ENCODE measurements at regions not wholly inside any gene's neighbourhood (a gene's known extent, or its start where the extent isn't known, plus 50 kb on each side); places are given as distances from the start of the nearest gene placed in this dataset.

DNA sequence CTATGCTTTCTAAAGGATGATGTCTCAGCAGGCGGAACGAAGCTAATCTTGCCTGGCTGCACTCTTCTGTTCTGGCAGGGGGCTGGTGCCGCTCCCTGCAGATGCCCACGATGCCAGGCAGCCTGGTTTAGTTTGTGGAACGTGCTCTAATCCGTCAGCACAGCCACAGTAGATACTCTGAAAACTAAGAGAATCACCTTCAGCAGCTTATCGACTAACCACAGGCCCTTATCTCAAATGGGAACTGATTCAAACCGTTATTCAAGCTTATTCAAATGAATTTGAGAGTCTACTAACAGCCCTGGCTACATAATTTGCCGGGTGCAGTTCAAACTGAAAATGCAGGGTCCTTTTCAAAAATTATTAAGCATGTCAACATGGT lies 246.6 kb upstream of the ANKRD55 start:
- DNase-seq: no peak

- no peak for DNase-seq
Measured at GRCh38 chr5:56479126-56479525, 246.0 kb upstream of the ANKRD55 start.

DNA sequence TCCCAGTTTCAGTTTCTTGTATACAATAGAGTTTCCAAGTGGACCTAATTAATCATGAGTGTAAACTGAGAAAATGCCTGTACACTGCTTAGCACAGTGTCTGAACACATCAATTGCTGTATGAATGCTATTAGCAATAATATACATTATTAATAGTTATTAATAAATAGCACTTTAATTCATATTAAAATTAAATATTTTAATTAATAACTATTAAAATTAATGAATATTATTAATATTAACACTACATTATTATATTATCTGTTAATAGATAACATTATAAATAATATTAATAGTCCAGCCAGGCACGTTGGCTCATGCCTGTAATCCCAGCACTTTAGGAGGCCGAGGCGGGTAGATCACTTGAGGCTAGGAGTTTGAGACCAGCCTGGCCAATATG lies 244.9 kb upstream of the ANKRD55 start:
- no peak for DNase-seq

GRCh38 chr5:56476487-56476856 lies 243.3 kb upstream of the ANKRD55 start:
- no peak for DNase-seq

DNA sequence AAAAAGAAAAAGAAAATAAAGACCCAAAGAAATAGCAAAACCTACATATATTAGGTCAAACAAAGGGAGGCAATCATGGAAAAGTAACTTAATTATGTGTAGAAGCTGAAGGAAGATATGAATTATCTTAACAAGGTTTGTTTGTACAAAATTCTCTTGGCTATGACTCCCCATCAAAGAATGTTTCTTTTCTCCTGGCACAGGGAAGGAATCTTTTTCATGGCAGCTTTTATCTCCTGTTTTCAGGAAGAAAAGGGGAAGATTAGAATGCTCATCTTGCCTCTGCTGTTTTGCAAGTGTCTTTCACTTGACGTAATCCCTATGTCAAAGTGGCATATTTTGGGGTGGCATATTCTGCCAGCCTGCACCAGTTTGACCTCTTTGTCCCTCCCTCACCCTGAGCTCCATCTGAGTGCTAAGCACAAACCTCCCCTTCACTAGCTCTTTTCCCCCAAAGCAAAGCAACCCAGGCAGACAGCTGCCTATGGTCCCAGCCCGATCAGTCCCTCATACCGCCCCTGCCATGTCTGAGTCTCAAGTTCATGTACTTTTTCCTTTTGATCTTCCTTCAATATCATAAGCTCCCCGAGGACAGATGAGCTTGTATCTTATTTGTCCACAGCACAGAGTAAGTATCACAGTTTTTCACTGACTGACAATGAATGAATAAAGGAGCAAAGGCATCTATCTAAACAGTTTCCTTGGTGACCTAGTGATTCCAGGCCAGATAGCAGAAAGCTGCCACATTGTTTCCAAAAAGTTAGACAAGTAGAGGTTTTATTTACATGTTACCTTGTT lies 242.8 kb upstream of the ANKRD55 start:
- no peak for DNase-seq

DNA sequence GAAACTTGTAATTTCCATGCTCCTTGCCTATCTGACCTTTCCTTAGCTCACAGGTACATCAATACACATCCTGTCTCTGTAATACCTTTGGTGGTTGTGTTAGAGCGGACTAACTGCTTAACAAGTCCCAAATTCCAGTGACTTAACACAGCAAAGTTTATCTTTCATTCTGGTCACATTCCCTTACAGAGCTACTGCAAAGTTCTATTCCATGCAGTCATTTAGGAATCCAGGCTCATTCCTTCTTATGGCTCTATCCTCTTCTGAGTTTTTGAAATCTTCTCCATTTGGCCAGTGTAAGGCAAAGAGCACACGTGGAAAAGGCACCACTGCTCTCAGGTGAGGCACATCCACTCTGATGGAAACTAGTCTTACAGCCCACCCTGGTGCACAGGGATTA lies 238.6 kb upstream of the ANKRD55 start:
- DNase-seq: no peak

DNA sequence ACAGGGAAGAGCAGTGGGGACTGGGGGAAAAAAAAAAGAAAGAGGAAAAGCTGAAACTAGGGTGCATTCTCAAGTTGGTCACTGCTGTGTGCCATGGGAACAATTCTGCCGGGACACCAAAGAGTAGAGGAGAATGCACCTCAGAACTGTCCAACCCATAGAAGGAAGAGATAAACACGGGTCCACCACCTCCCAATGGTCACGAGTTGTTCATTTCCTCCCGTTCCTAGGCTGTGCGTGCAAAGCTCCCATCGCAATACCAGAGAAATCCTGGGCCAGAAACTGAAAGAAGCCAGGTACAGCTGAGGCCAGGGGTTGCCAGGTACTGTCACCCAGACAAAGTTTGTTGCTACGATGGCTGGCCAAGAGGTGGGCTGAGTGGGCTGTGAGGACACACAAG lies 236.9 kb upstream of the ANKRD55 start:
- DNase-seq: no peak

DNA sequence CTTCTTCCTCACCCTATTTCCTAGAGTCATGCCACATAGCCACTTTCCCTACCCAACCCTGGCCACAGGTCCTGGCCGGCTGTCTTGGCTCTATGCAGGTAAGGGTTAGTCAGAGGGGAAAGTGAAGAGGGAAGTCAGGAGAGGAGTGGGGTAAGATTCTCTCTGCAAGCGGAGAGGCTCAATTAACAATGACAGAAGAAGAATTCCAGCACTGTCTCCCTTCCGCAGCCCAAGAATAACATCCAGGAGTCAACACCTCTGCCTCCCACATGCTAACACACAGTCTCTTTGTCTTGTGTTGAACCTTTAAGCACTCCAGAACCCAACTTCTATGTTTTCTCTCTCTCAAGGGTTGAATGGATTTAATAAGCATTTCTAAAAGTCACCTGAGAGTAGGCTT lies 235.1 kb upstream of the ANKRD55 start:
- DNase-seq: no peak

- no peak for DNase-seq
Measured at GRCh38 chr5:56467176-56467717, 234.1 kb upstream of the ANKRD55 start.

- peak; percentile 10 to 25 for DNase-seq
Measured at GRCh38 chr5:56466136-56466816, 233.1 kb upstream of the ANKRD55 start.

GRCh38 chr5:56465769-56466135 lies 232.6 kb upstream of the ANKRD55 start:
- no peak for DNase-seq

DNA sequence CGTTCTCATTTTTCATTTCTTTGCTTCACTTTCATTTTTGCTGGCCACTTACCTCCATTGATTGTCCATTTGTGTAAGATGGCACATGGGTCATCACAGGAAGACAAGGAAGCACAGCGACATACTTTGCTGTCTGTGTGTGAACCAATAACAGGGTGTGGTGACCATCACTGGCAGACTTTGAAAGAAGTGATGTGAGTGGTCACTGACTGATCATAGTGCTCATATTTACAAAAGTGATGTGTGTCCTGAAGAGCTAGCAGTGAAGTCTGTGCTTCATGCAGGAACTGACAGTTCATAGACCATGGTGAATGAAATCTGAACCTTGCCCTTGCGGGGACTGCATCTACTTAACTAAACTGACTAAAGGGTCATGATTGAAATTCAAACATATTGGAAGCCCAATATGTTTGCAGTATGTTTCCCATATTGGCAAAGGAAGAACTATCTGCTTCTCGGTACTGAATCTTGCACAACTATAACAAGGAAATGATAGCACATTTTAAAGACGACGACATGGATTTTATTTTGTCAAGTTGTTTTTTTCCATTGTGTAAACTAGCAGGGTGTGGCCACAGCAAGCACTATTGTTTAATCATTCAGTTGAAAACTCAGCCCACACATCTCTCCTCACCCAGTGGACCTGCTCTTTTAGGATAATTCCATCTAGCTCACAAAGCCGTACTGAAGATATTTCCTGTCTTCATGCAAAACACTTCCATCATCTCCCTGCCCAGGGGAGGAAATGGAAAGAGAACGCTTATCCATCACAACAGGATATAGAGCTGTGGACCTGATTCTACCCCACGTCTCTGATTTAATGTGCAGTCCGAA lies 232.0 kb upstream of the ANKRD55 start:
- no peak for DNase-seq

DNA sequence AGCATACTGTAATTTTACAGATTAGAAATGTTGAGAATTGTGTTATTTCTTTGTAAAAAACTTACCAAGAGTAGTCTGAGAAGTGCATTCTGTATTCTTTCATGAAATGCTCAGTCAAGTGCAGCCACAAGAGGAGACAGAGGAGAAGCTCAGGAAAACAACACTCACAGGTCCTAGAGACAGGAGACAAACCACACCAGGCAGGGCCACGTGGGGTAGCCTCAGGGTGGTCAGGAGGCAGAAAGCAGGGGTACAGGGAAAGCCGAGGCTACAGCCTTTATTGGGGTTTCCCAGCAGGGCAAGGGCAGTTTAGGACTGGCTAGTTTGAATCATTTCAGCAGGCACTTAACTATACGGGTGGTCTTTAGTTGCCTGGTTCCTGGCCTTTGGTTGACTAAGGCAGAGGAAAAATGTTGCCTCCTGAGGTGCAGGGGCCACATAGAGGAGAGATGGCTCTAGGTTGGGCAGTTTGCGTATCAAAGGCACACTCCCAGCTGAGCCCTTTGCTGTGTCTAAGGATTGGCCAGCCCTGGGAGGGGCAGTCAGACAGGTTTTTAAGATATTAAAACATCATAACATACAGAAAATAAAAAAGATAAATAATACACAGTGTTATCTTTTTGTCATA lies 230.9 kb upstream of the ANKRD55 start:
- DNase-seq: no peak

GRCh38 chr5:56461584-56461983 lies 228.5 kb upstream of the ANKRD55 start:
- DNase-seq: no peak

DNA sequence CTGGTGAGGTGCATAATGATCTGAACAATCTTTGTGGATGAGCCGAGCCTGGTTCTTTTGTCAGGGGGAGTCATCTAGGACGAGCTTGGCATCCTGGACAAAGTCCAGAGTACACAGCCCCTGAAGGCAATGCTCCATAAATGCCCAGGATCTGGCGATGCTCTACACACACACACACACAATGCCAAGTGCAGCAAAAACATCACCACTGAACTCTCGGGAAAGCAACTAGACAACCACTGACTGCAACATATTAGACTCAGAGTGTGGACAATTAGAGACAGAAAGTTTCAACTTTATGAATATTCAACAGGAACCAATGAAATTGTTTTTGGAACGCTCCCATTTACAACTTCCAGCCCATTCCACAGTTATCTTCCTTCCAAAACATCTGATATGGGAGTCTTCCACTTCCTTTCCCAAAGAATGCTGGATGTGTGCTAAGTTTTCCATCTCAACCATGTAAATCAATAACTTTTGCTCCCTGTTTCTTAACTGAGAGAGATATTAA lies 227.6 kb upstream of the ANKRD55 start:
- DNase-seq: no peak

DNA sequence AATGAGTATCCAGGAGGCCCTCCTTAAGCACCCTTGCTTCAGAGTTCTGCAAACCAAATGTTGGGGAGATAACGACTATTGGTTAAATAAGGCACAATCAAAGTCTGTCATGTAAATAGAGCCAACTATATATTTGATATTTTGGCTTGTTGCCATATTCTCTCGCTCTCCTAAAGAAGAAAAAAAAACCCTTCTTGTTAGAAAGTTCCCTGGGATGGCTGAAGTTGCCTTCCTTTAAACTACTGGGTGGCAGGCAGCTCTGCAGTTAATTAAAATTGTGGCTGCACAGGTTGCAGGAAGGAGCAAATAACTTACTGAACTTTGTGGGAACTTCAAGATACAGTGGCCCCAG lies 227.0 kb upstream of the ANKRD55 start:
- no peak for DNase-seq

- DNase-seq: no peak
Measured at GRCh38 chr5:56459394-56460194, 226.5 kb upstream of the ANKRD55 start.

GRCh38 chr5:56457887-56458812 lies 225.0 kb upstream of the ANKRD55 start:
- no peak for DNase-seq

GRCh38 chr5:56456002-56456401 lies 222.9 kb upstream of the ANKRD55 start:
- DNase-seq: no peak

DNA sequence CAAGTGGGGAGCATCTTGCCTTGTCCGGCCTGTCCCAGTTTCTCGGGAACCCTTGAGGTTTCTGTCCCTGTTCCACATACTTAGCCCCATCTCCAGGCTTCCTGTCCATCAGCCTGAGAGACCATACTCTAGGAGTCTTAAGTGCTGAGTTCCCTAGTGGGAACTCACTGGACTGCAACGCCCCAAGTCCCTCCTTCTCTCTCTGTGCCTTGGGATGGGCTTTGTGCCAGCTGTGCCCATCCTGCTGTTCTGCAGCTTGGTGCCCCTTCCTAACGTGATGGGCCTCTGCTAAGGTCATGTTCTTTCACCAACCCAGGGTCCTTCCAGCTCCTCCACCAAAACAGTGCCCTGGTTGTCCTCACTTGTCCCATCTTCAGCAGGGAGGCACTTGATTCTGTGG lies 222.3 kb upstream of the ANKRD55 start:
- DNase-seq: no peak

Measured in Kasumi-1 (cell line).